Neural progenitor cell (in vitro differentiated cells): ENCODE measurements at regions not wholly inside any gene's neighbourhood (a gene's known extent, or its start where the extent isn't known, plus 50 kb on each side); places are given as distances from the start of the nearest gene placed in this dataset.

Source experiments
- CTCF ChIP-seq: fragments of 200-600 bp; sonication (generic); IDR thresholded peaks from 2 replicates; pipeline ENCODE4 v1.5.1; 2017; ENCODE audit warnings: antibody characterized with exemption, mild to moderate bottlenecking
- EZH2 ChIP-seq: fragments of 200-600 bp; sonication (generic); IDR thresholded peaks from 2 replicates; pipeline ENCODE4 v1.6.1; 2017; ENCODE audit warnings: antibody characterized with exemption, mild to moderate bottlenecking, moderate library complexity
- EZH2phosphoT487 ChIP-seq: fragments of 200-600 bp; sonication (generic); IDR thresholded peaks from 2 replicates; pipeline ENCODE4 v1.6.1; 2017; ENCODE audit warnings: antibody characterized with exemption

GRCh38 chr12:13293096-13293495 is 96.6 kb downstream of the EMP1 start:
- TF ChIP-seq CTCF (no peak), EZH2phosphoT487 (no peak), EZH2 (no peak)
